Activated naive CD8-positive, alpha-beta T cell treated with anti-CD3 and anti-CD28 coated beads for 36 hours (primary cell): ENCODE measurements at regions not wholly inside any gene's neighbourhood (a gene's known extent, or its start where the extent isn't known, plus 50 kb on each side); places are given as distances from the start of the nearest gene placed in this dataset.

Experiments used
- DNase-seq: peaks from one replicate; pipeline ENCODE4 v3.0.0; 2021
- H3K27ac Mint-ChIP-seq: one replicate; pipeline ENCODE4 v1.8.0; 2022; ENCODE audit warnings: mild to moderate bottlenecking, moderate library complexity, mixed read lengths
- H3K27me3 Mint-ChIP-seq: one replicate; pipeline ENCODE4 v1.8.0; 2022; ENCODE audit warnings: mild to moderate bottlenecking, mixed read lengths
- H3K36me3 Mint-ChIP-seq: one replicate; pipeline ENCODE4 v1.8.0; 2021; ENCODE audit warnings: mild to moderate bottlenecking, mixed read lengths
- H3K4me1 Mint-ChIP-seq: one replicate; pipeline ENCODE4 v1.8.0; 2021; ENCODE audit warnings: mixed read lengths
- H3K4me3 Mint-ChIP-seq: one replicate; pipeline ENCODE4 v1.8.0; 2022; ENCODE audit warnings: mild to moderate bottlenecking, moderate library complexity, mixed read lengths
- H3K9me3 Mint-ChIP-seq: one replicate; pipeline ENCODE4 v1.8.0; 2022; ENCODE audit warnings: mixed read lengths

- H3K4me3 Mint-ChIP-seq: no peak overlapping the region
- no peaks in the 10 kb centered on the region for H3K36me3 Mint-ChIP-seq
- no peak overlapping the region for H3K27ac Mint-ChIP-seq
- peaks cover 7% of the 10 kb centered on the region for H3K4me1 Mint-ChIP-seq
- H3K27me3 Mint-ChIP-seq: no peaks in the 10 kb centered on the region
- no peaks in the 10 kb centered on the region for H3K9me3 Mint-ChIP-seq
- no peak for DNase-seq
Measured at GRCh38 chr16:72241930-72242329, 70.0 kb upstream of the PMFBP1 start.

GRCh38 chr16:72241008-72241407 lies 69.1 kb upstream of the PMFBP1 start:
- H3K4me3 Mint-ChIP-seq: no peak overlapping the region

GRCh38 chr16:72240466-72240865 lies 68.5 kb upstream of the PMFBP1 start:
- Mint-ChIP-seq H3K9me3 (no peaks in the 10 kb centered on the region), H3K36me3 (no peaks in the 10 kb centered on the region)
- DNase-seq: no peak

More at GRCh38 chr16:72241008-72241407, 69.1 kb upstream of the PMFBP1 start:
- H3K9me3 Mint-ChIP-seq: no peaks in the 10 kb centered on the region
- H3K36me3 Mint-ChIP-seq: no peaks in the 10 kb centered on the region
- no peaks in the 10 kb centered on the region for H3K27me3 Mint-ChIP-seq
- H3K27ac Mint-ChIP-seq: no peak overlapping the region
- no peak for DNase-seq
- H3K4me1 Mint-ChIP-seq: no peaks in the 10 kb centered on the region

GRCh38 chr16:72236866-72237265 lies 64.9 kb upstream of the PMFBP1 start:
- no peak for DNase-seq
- Mint-ChIP-seq H3K36me3 (no peaks in the 10 kb centered on the region), H3K9me3 (no peaks in the 10 kb centered on the region), H3K27me3 (no peaks in the 10 kb centered on the region), H3K27ac (no peak overlapping the region), H3K4me1 (no peaks in the 10 kb centered on the region), H3K4me3 (no peak overlapping the region)

More at GRCh38 chr16:72240466-72240865, 68.5 kb upstream of the PMFBP1 start:
- no peaks in the 10 kb centered on the region for H3K27me3 Mint-ChIP-seq
- H3K4me3 Mint-ChIP-seq: no peak overlapping the region
- H3K27ac Mint-ChIP-seq: no peak overlapping the region
- no peaks in the 10 kb centered on the region for H3K4me1 Mint-ChIP-seq

- DNase-seq: no peak
- H3K9me3 Mint-ChIP-seq: no peaks in the 10 kb centered on the region
- H3K4me1 Mint-ChIP-seq: no peaks in the 10 kb centered on the region
- H3K36me3 Mint-ChIP-seq: no peaks in the 10 kb centered on the region
- H3K27me3 Mint-ChIP-seq: no peaks in the 10 kb centered on the region
- H3K27ac Mint-ChIP-seq: no peak overlapping the region
- no peak overlapping the region for H3K4me3 Mint-ChIP-seq
Measured at GRCh38 chr16:72234387-72234786, 62.4 kb upstream of the PMFBP1 start.

- no peaks in the 10 kb centered on the region for H3K36me3 Mint-ChIP-seq
- H3K27ac Mint-ChIP-seq: no peak overlapping the region
- no peaks in the 10 kb centered on the region for H3K4me1 Mint-ChIP-seq
- no peak for DNase-seq
- no peaks in the 10 kb centered on the region for H3K9me3 Mint-ChIP-seq
- H3K4me3 Mint-ChIP-seq: no peak overlapping the region
- no peaks in the 10 kb centered on the region for H3K27me3 Mint-ChIP-seq
Measured at GRCh38 chr16:72228014-72228413, 56.1 kb upstream of the PMFBP1 start.

- no peaks in the 10 kb centered on the region for H3K27me3 Mint-ChIP-seq
- no peaks in the 10 kb centered on the region for H3K36me3 Mint-ChIP-seq
- H3K4me3 Mint-ChIP-seq: no peak overlapping the region
- DNase-seq: no peak
- no peaks in the 10 kb centered on the region for H3K9me3 Mint-ChIP-seq
- no peaks in the 10 kb centered on the region for H3K4me1 Mint-ChIP-seq
- H3K27ac Mint-ChIP-seq: no peak overlapping the region
Measured at GRCh38 chr16:72226136-72226535, 54.2 kb upstream of the PMFBP1 start.

GRCh38 chr16:72224260-72224768 lies 52.4 kb upstream of the PMFBP1 start:
- Mint-ChIP-seq H3K36me3 (no peaks in the 10 kb centered on the region), H3K9me3 (no peaks in the 10 kb centered on the region), H3K4me1 (no peaks in the 10 kb centered on the region), H3K4me3 (no peak overlapping the region), H3K27ac (no peak overlapping the region), H3K27me3 (no peaks in the 10 kb centered on the region)
- no peak for DNase-seq

- H3K36me3 Mint-ChIP-seq: no peaks in the 10 kb centered on the region
- H3K27me3 Mint-ChIP-seq: no peaks in the 10 kb centered on the region
- no peak for DNase-seq
- H3K9me3 Mint-ChIP-seq: no peaks in the 10 kb centered on the region
- no peak overlapping the region for H3K4me3 Mint-ChIP-seq
- no peak overlapping the region for H3K27ac Mint-ChIP-seq
- H3K4me1 Mint-ChIP-seq: no peaks in the 10 kb centered on the region
Measured at GRCh38 chr16:72222503-72222902, 50.5 kb upstream of the PMFBP1 start.
